ENCODE measurements at regions not wholly inside any gene's neighbourhood (a gene's known extent, or its start where the extent isn't known, plus 50 kb on each side); places are given as distances from the start of the nearest gene placed in this dataset.

GRCh38 chr2:35803126-35803525 lies 552.5 kb upstream of the CRIM1 start:
- no peak overlapping the region for H3K27ac ChIP-seq
- no peak for DNase-seq
- H3K4me1 ChIP-seq: no peaks in the 10 kb centered on the region
- no peaks in the 10 kb centered on the region for H3K27me3 ChIP-seq
- WGBS, 4 donors: 43 to 58% (median 54%) methylated on average over 4 of the region's 4 CpGs
- intact Hi-C loops (cut with DNase I): no loop called here
- TF ChIP-seq POLR2A (IDR thresholded peaks at IDR 0.05) (no peak), CTCF (IDR thresholded peaks at IDR 0.05) (no peak)
- no peak overlapping the region for H3K4me3 ChIP-seq
- H3K36me3 ChIP-seq: no peaks in the 10 kb centered on the region
- peaks cover 0 to 18% (median 0%) of the 10 kb centered on the region in 12 donors for H3K9me3 ChIP-seq
- ATAC-seq: no peak

- ATAC-seq (no peak), DNase-seq (no peak)
- Histone ChIP-seq H3K27me3 (no peaks in the 10 kb centered on the region), H3K4me3 (no peak overlapping the region), H3K4me1 (no peaks in the 10 kb centered on the region), H3K36me3 (no peaks in the 10 kb centered on the region), H3K9me3 (peaks cover 0 to 6% (median 0%) of the 10 kb centered on the region in 12 donors), H3K27ac (no peak overlapping the region)
- WGBS, 4 donors: 83 to 90% (median 88%) methylated on average over 6 of the region's 6 CpGs
- TF ChIP-seq POLR2A (IDR thresholded peaks at IDR 0.05) (no peak), CTCF (IDR thresholded peaks at IDR 0.05) (no peak)
- intact Hi-C loops (cut with DNase I): no loop called here
These were observed 560.7 kb upstream of the CRIM1 start for GRCh38 chr2:35794796-35795450.

GRCh38 chr2:35790292-35790691 lies 565.3 kb upstream of the CRIM1 start:
- no peak for DNase-seq
- 77 to 90% (median 87%) methylated on average over 5 of the region's 5 CpGs for WGBS, 4 donors

GRCh38 chr2:35788543-35788942 lies 567.0 kb upstream of the CRIM1 start:
- H3K27me3 ChIP-seq: no peaks in the 10 kb centered on the region
- 85 to 97% (median 94%) methylated on average over 10 of the region's 10 CpGs for WGBS, 4 donors
- intact Hi-C loops (cut with DNase I): no loop called here
- no peaks in the 10 kb centered on the region for H3K4me1 ChIP-seq
- no peak overlapping the region for H3K27ac ChIP-seq
- peaks cover 0 to 6% (median 0%) of the 10 kb centered on the region in 12 donors for H3K9me3 ChIP-seq
- DNase-seq: no peak
- H3K4me3 ChIP-seq: no peak overlapping the region
- H3K36me3 ChIP-seq: no peaks in the 10 kb centered on the region
- ATAC-seq: no peak
- TF ChIP-seq CTCF (IDR thresholded peaks at IDR 0.05) (no peak), POLR2A (IDR thresholded peaks at IDR 0.05) (no peak)

More at GRCh38 chr2:35790292-35790691, 565.3 kb upstream of the CRIM1 start:
- TF ChIP-seq CTCF (IDR thresholded peaks at IDR 0.05) (no peak), POLR2A (IDR thresholded peaks at IDR 0.05) (no peak)
- ATAC-seq: no peak
- H3K27me3 ChIP-seq: no peaks in the 10 kb centered on the region
- no peaks in the 10 kb centered on the region for H3K4me1 ChIP-seq
- intact Hi-C loops (cut with DNase I): no loop called here
- no peaks in the 10 kb centered on the region for H3K36me3 ChIP-seq
- peaks cover 0 to 6% (median 0%) of the 10 kb centered on the region in 12 donors for H3K9me3 ChIP-seq
- no peak overlapping the region for H3K27ac ChIP-seq
- no peak overlapping the region for H3K4me3 ChIP-seq
